Naive thymus-derived CD8-positive, alpha-beta T cell (primary cell): ENCODE measurements at regions not wholly inside any gene's neighbourhood (a gene's known extent, or its start where the extent isn't known, plus 50 kb on each side); places are given as distances from the start of the nearest gene placed in this dataset.
A peak's percentile ranks its signal among the peaks of the same experiment; 100 is the strongest.
"Not testable (repeated sequence)": the region's sequence is repeated elsewhere in the genome, so short reads cannot be mapped to it uniquely, and the experiment has no call there.

Experiments used
- ATAC-seq, 2 donors: fragments of 150-1000 bp; cut with Tn5 transposase in 1 of 2; sonication (Bioruptor Pico), chemical (Tn5 transposase) in 1 of 2; 1 replicate in 1 of 2; 2 replicates in 1 of 2; pipeline ENCODE4 v1.10.0; 2021; ENCODE audit warnings: mild to moderate bottlenecking in 2 of 2, moderate library complexity in 2 of 2
- POLR2A ChIA-PET: fragments of 350-600 bp; sonication (Branson Sonifier 250); formaldehyde crosslinking; loops from one replicate; lab custom pipeline; 2021; ENCODE audit warnings: antibody characterized with exemption; lab: Charles Lee
- DNase-seq, 10 donors: peaks; one replicate each; pipeline versions ENCODE4 v3.0.0 to v3.0.0-alpha.2; 2020 to 2022
- H3K27ac Mint-ChIP-seq, 10 donors: one replicate each; pipeline ENCODE4 v1.8.0; 2020 to 2022; ENCODE audit warnings: mild to moderate bottlenecking in 10 of 10, mixed read lengths in 10 of 10, moderate library complexity in 4 of 10, inconsistent platforms in 1 of 10
- H3K27me3 Mint-ChIP-seq, 5 donors: one replicate each; pipeline ENCODE4 v1.8.0; 2021 to 2022; ENCODE audit warnings: mixed read lengths in 5 of 5
- H3K36me3 Mint-ChIP-seq, 3 donors: one replicate each; pipeline ENCODE4 v1.8.0; 2020 to 2022; ENCODE audit warnings: mixed read lengths in 3 of 3, mild to moderate bottlenecking in 2 of 3, inconsistent platforms in 1 of 3
- H3K4me1 Mint-ChIP-seq, 4 donors: one replicate each; pipeline ENCODE4 v1.8.0; 2021 to 2022; ENCODE audit warnings: mixed read lengths in 4 of 4
- H3K4me3 Mint-ChIP-seq, 10 donors: one replicate each; pipeline ENCODE4 v1.8.0; 2020 to 2022; ENCODE audit warnings: mild to moderate bottlenecking in 10 of 10, mixed read lengths in 10 of 10, moderate library complexity in 6 of 10, inconsistent platforms in 1 of 10
- H3K9me3 Mint-ChIP-seq, 9 donors: one replicate each; pipeline ENCODE4 v1.8.0; 2020 to 2022; ENCODE audit warnings: mixed read lengths in 9 of 9, mild to moderate bottlenecking in 3 of 9, inconsistent platforms in 1 of 9, moderate library complexity in 1 of 9

- Mint-ChIP-seq H3K4me1 (peaks cover 0 to 2% (median 0%) of the 10 kb centered on the region in 4 donors), H3K4me3 (peak overlapping the region in 1 of 10 donors; percentile 24), H3K36me3 (no peaks in the 10 kb centered on the region), H3K27me3 (peaks cover 0 to 12% (median 4%) of the 10 kb centered on the region in 5 donors), H3K27ac (no peak overlapping the region), H3K9me3 (no peaks in the 10 kb centered on the region)
- peak in 1 of 10 donors; percentile 45 for DNase-seq
- no peak for ATAC-seq
- POLR2A ChIA-PET = no interaction called here
Observed at GRCh38 chr15:77898811-77899730, 178.4 kb downstream of the TBC1D2B start.

- H3K36me3 Mint-ChIP-seq = no peaks in the 10 kb centered on the region
- H3K9me3 Mint-ChIP-seq = no peaks in the 10 kb centered on the region
- POLR2A ChIA-PET = no interaction called here
- peaks cover 0 to 2% (median 0%) of the 10 kb centered on the region in 4 donors for H3K4me1 Mint-ChIP-seq
- DNase-seq = peak in 1 of 10 donors; percentile 30
- H3K4me3 Mint-ChIP-seq = no peak overlapping the region
- H3K27ac Mint-ChIP-seq = no peak overlapping the region
- no peak for ATAC-seq
- peaks cover 0 to 12% (median 4%) of the 10 kb centered on the region in 5 donors for H3K27me3 Mint-ChIP-seq
Observed at GRCh38 chr15:77897896-77898406, 179.6 kb downstream of the TBC1D2B start.

GRCh38 chr15:77897113-77897895 is 180.2 kb downstream of the TBC1D2B start:
- ATAC-seq, POLR2A ChIA-PET: not testable (repeated sequence)

GRCh38 chr15:77896147-77897112 is 181.1 kb downstream of the TBC1D2B start:
- H3K4me3 Mint-ChIP-seq, H3K4me1 Mint-ChIP-seq, H3K9me3 Mint-ChIP-seq, POLR2A ChIA-PET, ATAC-seq, H3K36me3 Mint-ChIP-seq, H3K27ac Mint-ChIP-seq: not testable (repeated sequence)
- peaks cover 0 to 12% (median 5%) of the 10 kb centered on the region in 5 donors for H3K27me3 Mint-ChIP-seq
- peak in 1 of 10 donors; percentile 44 for DNase-seq

More at GRCh38 chr15:77897113-77897895, 180.2 kb downstream of the TBC1D2B start:
- peak in 1 of 10 donors; percentile 30 for DNase-seq
- H3K27me3 Mint-ChIP-seq = peaks cover 0 to 12% (median 5%) of the 10 kb centered on the region in 5 donors
- H3K9me3 Mint-ChIP-seq, H3K36me3 Mint-ChIP-seq, H3K27ac Mint-ChIP-seq, H3K4me3 Mint-ChIP-seq, H3K4me1 Mint-ChIP-seq: not testable (repeated sequence)

- no peak overlapping the region for H3K27ac Mint-ChIP-seq
- ATAC-seq (no peak), DNase-seq (peak in 1 of 10 donors; percentile 24)
Observed at GRCh38 chr15:77895742-77896141, 181.8 kb downstream of the TBC1D2B start.

GRCh38 chr15:77895145-77895544 is 182.4 kb downstream of the TBC1D2B start:
- ATAC-seq, H3K9me3 Mint-ChIP-seq, DNase-seq, H3K36me3 Mint-ChIP-seq, H3K4me1 Mint-ChIP-seq, H3K27ac Mint-ChIP-seq, POLR2A ChIA-PET, H3K4me3 Mint-ChIP-seq: not testable (repeated sequence)
- peaks cover 0 to 12% (median 5%) of the 10 kb centered on the region in 5 donors for H3K27me3 Mint-ChIP-seq

More at GRCh38 chr15:77895742-77896141, 181.8 kb downstream of the TBC1D2B start:
- POLR2A ChIA-PET = no interaction called here
- Mint-ChIP-seq H3K4me1 (peaks cover 0 to 2% (median 1%) of the 10 kb centered on the region in 4 donors), H3K4me3 (no peak overlapping the region), H3K9me3 (no peaks in the 10 kb centered on the region), H3K27me3 (peaks cover 0 to 12% (median 5%) of the 10 kb centered on the region in 5 donors), H3K36me3 (no peaks in the 10 kb centered on the region)

- H3K27ac Mint-ChIP-seq, ATAC-seq, H3K4me3 Mint-ChIP-seq, H3K9me3 Mint-ChIP-seq, H3K36me3 Mint-ChIP-seq, POLR2A ChIA-PET, H3K4me1 Mint-ChIP-seq: not testable (repeated sequence)
- peak in 1 of 10 donors; percentile 47 for DNase-seq
- H3K27me3 Mint-ChIP-seq = peaks cover 0 to 12% (median 5%) of the 10 kb centered on the region in 5 donors
Observed at GRCh38 chr15:77893671-77894640, 183.6 kb downstream of the TBC1D2B start.

- ATAC-seq, H3K27ac Mint-ChIP-seq, H3K36me3 Mint-ChIP-seq, POLR2A ChIA-PET, H3K4me3 Mint-ChIP-seq, DNase-seq, H3K4me1 Mint-ChIP-seq, H3K9me3 Mint-ChIP-seq: not testable (repeated sequence)
- peaks cover 0 to 12% (median 5%) of the 10 kb centered on the region in 5 donors for H3K27me3 Mint-ChIP-seq
Observed at GRCh38 chr15:77893246-77893645, 184.3 kb downstream of the TBC1D2B start.

GRCh38 chr15:77892335-77892734 is 185.2 kb downstream of the TBC1D2B start:
- H3K36me3 Mint-ChIP-seq = no peaks in the 10 kb centered on the region
- peaks cover 0 to 12% (median 5%) of the 10 kb centered on the region in 5 donors for H3K27me3 Mint-ChIP-seq
- POLR2A ChIA-PET = no interaction called here
- H3K9me3 Mint-ChIP-seq = no peaks in the 10 kb centered on the region
- no peak overlapping the region for H3K27ac Mint-ChIP-seq
- no peak overlapping the region for H3K4me3 Mint-ChIP-seq
- H3K4me1 Mint-ChIP-seq = peaks cover 0 to 2% (median 1%) of the 10 kb centered on the region in 4 donors
- no peak for DNase-seq
- ATAC-seq = no peak

GRCh38 chr15:77891862-77892261 is 185.6 kb downstream of the TBC1D2B start:
- H3K4me1 Mint-ChIP-seq, DNase-seq, ATAC-seq, POLR2A ChIA-PET, H3K36me3 Mint-ChIP-seq, H3K4me3 Mint-ChIP-seq, H3K9me3 Mint-ChIP-seq, H3K27ac Mint-ChIP-seq: not testable (repeated sequence)
- H3K27me3 Mint-ChIP-seq = peaks cover 0 to 12% (median 5%) of the 10 kb centered on the region in 5 donors
